A204.1 (cell line): ENCODE measurements at regions not wholly inside any gene's neighbourhood (a gene's known extent, or its start where the extent isn't known, plus 50 kb on each side); places are given as distances from the start of the nearest gene placed in this dataset.
"Not testable (repeated sequence)": the region's sequence is repeated elsewhere in the genome, so short reads cannot be mapped to it uniquely, and the experiment has no call there.

ENCODE experiments used
- FAIRE-seq: peaks from 2 replicates; lab custom pipeline; 2012; peaks lifted over from hg19 to GRCh38; lab: Jason Lieb, UNC

- FAIRE-seq: no peak
These were observed 57.5 kb upstream of the GC start for GRCh38 chr4:71841336-71841735.

DNA sequence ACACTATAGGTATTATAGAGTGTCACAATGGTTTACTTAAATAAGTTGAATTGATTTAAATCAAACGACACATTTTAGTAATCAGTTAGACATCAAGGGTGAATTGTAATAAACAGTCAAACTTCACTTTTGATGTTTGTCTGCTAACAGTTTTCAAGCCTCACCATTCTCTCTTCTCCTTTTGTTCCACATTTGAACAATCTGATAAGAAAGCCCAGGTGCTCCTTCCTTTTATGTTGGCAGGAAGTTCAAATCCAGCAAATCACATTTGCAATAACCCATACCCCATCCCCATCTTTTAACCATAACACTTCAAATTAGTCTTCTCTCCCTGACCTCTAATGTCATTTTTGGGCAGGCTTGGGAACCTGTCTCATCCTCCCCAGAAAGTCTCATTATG is 63.4 kb upstream of the GC start:
- FAIRE-seq: no peak

GRCh38 chr4:71855944-71856343 is 72.1 kb upstream of the GC start:
- no peak for FAIRE-seq

- FAIRE-seq: no peak
These were observed 74.0 kb upstream of the GC start for GRCh38 chr4:71857713-71858451.

DNA sequence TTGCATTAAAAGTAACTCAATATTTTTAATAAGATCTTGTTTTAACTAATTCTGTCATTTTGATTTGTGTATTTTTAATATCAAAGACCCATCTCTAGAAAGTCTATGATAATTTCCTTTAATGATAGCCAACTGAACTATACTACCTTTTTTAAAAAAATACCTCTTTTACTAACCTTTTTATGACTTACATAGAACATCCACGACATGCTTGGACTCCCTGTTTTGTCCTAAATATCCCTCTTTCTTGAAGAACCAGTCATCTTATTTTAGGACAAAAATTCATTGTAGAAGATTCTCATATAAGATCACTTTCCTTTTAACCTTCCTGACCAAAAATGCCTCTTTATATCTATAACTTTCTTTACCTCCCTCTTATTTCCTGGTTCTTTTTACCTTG is 76.8 kb upstream of the GC start:
- no peak for FAIRE-seq

DNA sequence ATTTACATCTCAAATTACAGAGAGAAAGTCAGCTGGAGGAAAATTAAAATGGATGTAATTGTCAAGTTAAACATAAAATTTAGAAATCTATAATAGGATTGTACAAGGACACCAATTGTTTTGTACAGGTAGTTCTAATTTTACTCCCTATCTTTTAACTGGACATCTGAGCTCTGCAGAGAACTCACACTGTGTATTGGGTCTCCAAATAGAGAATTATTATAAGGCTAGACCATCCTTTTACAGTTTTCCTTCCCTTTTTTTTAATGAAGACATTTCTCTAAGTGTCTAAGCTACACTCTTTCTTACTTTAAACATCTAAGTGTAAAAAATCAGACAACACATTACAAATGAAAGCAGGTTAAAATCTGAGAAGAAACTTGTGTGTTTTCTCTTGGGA is 78.4 kb upstream of the GC start:
- FAIRE-seq: no peak

DNA sequence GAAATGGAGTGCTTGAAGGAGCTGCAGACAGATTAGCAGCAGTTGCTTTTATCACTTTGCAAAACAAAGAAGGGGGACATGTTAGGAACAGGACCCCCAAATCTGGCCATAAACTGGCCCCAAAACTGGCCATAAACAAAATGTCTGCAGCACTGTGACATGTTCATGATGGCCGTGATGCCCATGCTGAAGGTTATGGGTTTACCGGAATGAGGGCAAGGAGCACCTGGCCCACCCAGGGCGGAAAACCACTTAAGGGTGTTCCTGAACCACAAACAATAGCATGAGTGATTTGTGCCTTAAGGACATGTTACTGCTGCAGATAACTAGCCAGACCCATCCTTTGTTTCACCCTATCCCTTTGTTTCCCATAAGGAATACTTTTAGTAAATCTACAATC is 79.6 kb upstream of the GC start:
- no peak for FAIRE-seq

- FAIRE-seq: no peak
These were observed 80.5 kb upstream of the GC start for GRCh38 chr4:71864380-71864779.

DNA sequence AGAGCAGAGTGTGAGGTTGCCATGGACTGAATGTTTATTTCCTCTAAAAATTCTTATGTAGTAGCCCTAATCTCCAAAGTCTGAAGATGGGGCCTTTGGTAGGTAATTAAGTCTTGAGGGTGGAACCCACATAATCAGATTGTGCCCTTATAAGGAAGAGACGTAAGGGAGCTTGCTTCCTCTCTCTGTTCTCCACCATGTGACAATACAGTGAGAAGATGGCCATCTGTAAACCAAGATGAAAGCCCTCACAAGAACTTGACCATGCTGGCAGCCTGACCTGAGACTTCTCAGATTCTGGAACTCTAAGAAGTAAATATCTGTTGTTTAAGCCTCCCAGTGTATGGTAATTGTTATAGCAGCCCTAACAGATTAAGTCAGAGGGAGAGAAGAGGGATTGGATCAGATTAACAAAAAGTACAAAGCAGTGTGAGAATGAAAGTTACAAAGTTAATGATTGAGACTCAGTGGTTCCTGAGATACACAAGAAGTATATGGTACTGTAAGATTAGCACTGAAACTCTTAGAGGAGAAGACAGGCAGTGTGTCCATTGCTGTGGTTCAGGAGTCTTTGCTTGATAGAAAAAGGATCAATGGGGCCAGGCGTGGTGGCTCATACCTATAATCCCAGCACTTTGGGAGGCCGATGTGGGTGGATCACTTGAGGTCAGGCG is 82.5 kb upstream of the GC start:
- no peak for FAIRE-seq

DNA sequence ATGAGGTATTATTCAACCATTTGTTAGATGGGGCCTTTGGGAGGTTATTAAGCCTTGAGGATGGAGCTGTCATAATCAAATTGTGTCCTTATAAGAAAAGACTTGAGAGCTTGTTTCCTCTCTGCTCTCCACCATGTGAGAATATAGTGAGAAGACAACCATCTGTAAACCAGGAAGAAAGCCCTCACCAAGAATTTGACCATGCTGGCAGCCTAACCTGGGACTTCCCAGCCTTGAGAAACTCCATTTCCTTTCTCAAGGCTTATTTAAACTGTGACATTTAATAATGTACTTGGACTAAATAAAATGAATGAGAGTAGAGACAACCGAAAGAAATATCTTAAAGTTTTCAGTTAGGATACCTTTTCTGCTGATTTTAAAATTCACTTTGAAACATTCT is 83.7 kb upstream of the GC start:
- no peak for FAIRE-seq

DNA sequence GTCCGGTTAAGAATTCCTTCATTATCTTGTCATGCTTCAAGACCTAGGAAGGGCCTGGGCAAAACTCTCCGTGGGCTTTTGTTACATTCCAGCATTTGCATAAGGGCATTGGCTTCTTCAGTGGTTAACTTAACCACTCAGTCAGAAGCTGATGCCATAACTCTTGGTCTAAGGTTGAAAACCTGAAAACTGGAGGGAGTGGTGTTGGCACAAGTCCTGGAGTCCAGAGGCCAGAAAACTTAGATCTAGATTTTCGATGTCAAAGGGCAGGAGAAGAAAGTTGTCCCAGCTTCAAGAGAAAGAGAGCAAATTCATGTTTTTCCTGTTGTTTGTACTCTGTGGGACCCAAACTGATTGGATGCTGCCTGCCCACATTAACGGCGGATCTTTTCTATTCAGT is 86.6 kb upstream of the GC start:
- no peak for FAIRE-seq

- FAIRE-seq: no peak
These were observed 88.3 kb upstream of the GC start for GRCh38 chr4:71872221-71872620.

GRCh38 chr4:71872767-71873415 is 89.0 kb upstream of the GC start:
- no peak for FAIRE-seq

GRCh38 chr4:71878376-71878775 is 94.5 kb upstream of the GC start:
- FAIRE-seq: no peak

DNA sequence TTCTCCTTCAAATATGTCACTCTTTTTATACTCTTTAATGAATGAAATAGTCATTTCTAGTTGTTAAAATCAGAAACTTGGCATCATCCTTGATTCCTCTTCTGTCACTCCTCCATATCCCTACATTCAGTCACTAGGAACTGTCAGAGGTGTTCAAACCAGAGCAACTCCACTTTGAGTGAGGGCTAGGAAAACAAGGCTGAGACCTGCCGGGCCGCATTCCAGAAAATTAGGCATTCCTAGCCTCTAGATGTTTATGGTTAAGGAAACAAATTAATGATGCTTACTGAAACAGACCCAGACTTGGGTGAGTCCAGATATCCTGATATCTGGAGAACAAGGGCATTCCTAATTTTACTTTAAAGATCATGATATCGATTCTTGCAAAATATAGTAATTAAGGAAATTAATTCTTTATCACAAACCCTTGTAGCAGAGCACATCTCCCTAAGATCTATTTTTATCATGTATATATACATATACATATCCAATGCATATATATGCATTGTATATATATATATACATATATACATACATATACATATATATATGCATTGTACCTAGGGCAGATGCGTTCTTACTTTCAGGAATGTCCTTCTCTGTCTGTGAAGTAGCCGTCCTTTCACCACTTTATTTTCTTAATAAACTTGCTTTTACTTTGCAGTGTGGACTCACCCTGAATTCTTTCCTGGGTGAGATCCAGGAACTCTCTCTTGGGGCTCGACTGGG is 98.4 kb upstream of the GC start:
- FAIRE-seq: no peak

GRCh38 chr4:71900366-71900765 is 116.5 kb upstream of the GC start:
- FAIRE-seq: not testable (repeated sequence)

DNA sequence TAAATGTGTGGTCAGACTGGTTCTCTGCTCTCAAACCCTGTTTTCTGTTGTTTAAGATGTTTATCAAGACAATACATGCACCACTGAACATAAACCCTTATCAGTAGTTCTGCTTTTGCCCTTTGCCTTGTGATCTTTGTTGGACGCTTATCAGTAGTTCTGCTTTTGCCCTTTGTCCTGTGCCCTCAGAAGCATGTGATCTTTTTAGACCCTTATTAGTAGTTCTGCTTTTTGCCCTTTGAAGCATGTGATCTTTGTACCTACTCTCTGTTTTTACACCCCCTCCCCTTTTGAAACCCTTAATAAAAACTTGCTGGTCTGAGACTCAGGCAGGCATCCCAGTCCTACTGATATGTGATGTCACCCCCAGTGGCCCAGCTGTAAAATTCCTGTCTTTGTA is 121.7 kb upstream of the GC start:
- FAIRE-seq: not testable (repeated sequence)

DNA sequence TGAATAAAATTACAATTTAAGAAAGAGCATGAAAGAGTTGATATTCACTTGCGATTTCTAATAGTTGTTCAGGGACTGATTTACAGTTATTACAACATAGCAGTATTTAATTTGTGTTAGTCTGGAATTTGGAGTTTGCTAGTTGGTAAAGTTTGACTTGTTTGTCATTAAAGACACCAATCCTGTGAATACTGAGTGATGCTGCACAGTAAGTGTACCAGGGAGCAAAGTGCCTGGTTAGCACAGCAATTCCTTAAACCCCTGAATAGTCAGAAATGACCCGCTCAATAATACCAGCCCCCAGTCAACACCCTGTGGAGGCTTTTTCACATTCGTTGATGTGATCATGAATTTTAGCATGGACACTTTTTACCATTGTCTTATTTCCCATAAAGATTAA is 122.2 kb upstream of the GC start:
- FAIRE-seq: no peak

- FAIRE-seq: no peak
These were observed 123.2 kb upstream of the GC start for GRCh38 chr4:71907071-71907470.

- no peak for FAIRE-seq
These were observed 123.9 kb upstream of the GC start for GRCh38 chr4:71907782-71908181.

GRCh38 chr4:71913275-71913674 is 118.5 kb upstream of the NPFFR2 start:
- FAIRE-seq: no peak

- FAIRE-seq: no peak
These were observed 108.7 kb upstream of the NPFFR2 start for GRCh38 chr4:71923070-71923469.

- FAIRE-seq: no peak
These were observed 101.3 kb upstream of the NPFFR2 start for GRCh38 chr4:71930459-71930858.
